ENCODE measurements at regions not wholly inside any gene's neighbourhood (a gene's known extent, or its start where the extent isn't known, plus 50 kb on each side); places are given as distances from the start of the nearest gene placed in this dataset.

DNA sequence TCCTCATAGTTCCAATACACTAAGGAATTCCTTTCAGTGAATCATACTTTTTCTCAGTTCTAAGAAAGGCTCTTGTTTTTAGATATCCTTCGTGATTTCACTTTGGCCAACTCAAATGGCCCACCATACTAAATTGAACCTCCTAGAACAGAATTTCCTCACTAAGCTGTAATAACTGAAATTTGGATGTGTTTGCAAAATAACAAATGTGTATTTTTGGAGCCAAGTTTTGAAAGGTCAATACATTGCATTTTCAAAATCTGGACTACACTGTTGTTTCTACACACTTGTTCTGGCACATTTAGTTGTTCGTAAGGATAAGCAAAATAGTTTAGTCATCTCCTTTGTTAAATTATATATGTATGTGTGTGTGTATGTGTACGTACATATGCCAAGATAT lies 439.0 kb upstream of the STXBP6 start:
- ChIA-PET POLR2A (no interaction called here), CTCF (no interaction called here)

DNA sequence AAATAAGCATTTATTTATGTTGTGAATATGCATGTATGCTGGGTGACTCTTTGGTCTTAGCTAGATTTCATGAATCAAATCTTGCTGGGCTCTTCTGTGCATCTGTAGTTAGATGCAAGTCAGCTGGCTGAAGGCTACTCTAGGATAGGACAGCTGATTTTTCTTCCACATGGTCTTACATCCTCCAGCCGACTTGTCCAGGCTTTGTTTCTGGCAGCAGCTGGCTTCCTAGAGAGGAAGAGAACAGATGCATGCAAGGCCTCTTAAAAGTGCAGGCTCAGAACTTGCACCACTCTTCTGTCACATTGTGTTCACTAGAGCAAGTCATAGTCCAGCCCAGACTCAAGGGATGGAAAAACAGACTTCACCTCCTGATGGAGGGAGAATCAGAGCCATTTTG lies 435.4 kb upstream of the STXBP6 start:
- ChIA-PET POLR2A (no interaction called here), CTCF (no interaction called here)
- TF ChIP-seq, protein P1, sequence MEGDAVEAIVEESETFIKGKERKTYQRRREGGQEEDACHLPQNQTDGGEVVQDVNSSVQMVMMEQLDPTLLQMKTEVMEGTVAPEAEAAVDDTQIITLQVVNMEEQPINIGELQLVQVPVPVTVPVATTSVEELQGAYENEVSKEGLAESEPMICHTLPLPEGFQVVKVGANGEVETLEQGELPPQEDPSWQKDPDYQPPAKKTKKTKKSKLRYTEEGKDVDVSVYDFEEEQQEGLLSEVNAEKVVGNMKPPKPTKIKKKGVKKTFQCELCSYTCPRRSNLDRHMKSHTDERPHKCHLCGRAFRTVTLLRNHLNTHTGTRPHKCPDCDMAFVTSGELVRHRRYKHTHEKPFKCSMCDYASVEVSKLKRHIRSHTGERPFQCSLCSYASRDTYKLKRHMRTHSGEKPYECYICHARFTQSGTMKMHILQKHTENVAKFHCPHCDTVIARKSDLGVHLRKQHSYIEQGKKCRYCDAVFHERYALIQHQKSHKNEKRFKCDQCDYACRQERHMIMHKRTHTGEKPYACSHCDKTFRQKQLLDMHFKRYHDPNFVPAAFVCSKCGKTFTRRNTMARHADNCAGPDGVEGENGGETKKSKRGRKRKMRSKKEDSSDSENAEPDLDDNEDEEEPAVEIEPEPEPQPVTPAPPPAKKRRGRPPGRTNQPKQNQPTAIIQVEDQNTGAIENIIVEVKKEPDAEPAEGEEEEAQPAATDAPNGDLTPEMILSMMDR (IDR thresholded peaks at IDR 0.05; ENCODE audit: insufficient read depth, low read depth, low read length): no peak
- Histone ChIP-seq H3K27me3 (ENCODE audit: control insufficient read depth, insufficient read depth, low read length) (no peaks in the 10 kb centered on the region), H3K36me3 (ENCODE audit: control insufficient read depth, insufficient read depth, low read length) (no peaks in the 10 kb centered on the region), H3K4me3 (ENCODE audit: low read depth, low read length) (no peak overlapping the region)
- DNase-seq (ENCODE audit: low read depth): no peak

More for the DNA sequence above, 439.0 kb upstream of the STXBP6 start:
- DNase-seq (ENCODE audit: low read depth): no peak
- TF ChIP-seq, protein P1 (IDR thresholded peaks at IDR 0.05; ENCODE audit: insufficient read depth, low read depth, low read length): no peak
- no peaks in the 10 kb centered on the region for H3K27me3 ChIP-seq (ENCODE audit: control insufficient read depth, insufficient read depth, low read length)
- H3K36me3 ChIP-seq (ENCODE audit: control insufficient read depth, insufficient read depth, low read length): no peaks in the 10 kb centered on the region
- no peak overlapping the region for H3K4me3 ChIP-seq (ENCODE audit: low read depth, low read length)

DNA sequence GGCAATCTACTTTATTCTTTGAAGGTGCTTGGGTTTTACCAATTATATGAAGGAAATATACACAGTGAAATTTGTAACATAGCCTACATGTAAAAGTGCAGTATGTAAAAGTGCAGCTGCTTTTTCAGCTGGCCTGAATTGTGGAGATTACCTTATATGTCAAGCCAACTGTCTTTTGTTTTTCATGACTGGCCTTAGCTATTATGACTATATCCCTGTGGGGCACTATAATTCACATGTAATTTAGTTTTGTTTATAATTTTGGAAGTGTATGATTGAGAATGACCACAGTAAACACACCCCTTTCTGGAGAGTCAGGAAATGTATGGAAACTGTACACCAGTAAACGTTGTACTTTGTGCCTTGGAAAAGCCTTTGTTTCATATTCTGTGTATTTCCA lies 435.0 kb upstream of the STXBP6 start:
- no peak for DNase-seq (ENCODE audit: low read depth)
- POLR2A ChIA-PET: no interaction called here
- no peaks in the 10 kb centered on the region for H3K36me3 ChIP-seq (ENCODE audit: control insufficient read depth, insufficient read depth, low read length)
- no peak overlapping the region for H3K4me3 ChIP-seq (ENCODE audit: low read depth, low read length)
- H3K27me3 ChIP-seq (ENCODE audit: control insufficient read depth, insufficient read depth, low read length): no peaks in the 10 kb centered on the region
- TF ChIP-seq, protein P1 (IDR thresholded peaks at IDR 0.05; ENCODE audit: insufficient read depth, low read depth, low read length): no peak
- CTCF ChIA-PET: no interaction called here

DNA sequence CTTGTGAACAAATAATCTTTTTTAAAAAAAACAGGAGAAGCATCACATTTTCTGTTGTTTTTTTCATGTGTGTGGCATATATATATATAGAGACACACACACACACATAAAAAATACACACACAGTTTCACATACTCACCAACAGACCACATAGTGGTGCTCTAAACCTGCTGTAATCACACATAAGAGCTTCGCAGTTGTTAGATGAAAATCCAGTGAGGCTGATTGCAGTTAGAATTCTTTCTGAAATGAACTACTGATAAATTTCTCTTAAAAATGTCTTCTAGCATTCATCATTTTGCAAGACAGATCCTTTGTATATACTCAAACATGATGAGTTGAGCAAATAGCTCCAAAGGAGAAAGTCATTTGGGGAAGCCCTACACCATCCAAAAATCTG lies 434.3 kb upstream of the STXBP6 start:
- ChIA-PET CTCF (no interaction called here), POLR2A (no interaction called here)
- no peak overlapping the region for H3K4me3 ChIP-seq (ENCODE audit: low read depth, low read length)
- DNase-seq (ENCODE audit: low read depth): no peak
- no peaks in the 10 kb centered on the region for H3K27me3 ChIP-seq (ENCODE audit: control insufficient read depth, insufficient read depth, low read length)
- TF ChIP-seq, protein P1 (IDR thresholded peaks at IDR 0.05; ENCODE audit: insufficient read depth, low read depth, low read length): no peak
- H3K36me3 ChIP-seq (ENCODE audit: control insufficient read depth, insufficient read depth, low read length): no peaks in the 10 kb centered on the region

DNA sequence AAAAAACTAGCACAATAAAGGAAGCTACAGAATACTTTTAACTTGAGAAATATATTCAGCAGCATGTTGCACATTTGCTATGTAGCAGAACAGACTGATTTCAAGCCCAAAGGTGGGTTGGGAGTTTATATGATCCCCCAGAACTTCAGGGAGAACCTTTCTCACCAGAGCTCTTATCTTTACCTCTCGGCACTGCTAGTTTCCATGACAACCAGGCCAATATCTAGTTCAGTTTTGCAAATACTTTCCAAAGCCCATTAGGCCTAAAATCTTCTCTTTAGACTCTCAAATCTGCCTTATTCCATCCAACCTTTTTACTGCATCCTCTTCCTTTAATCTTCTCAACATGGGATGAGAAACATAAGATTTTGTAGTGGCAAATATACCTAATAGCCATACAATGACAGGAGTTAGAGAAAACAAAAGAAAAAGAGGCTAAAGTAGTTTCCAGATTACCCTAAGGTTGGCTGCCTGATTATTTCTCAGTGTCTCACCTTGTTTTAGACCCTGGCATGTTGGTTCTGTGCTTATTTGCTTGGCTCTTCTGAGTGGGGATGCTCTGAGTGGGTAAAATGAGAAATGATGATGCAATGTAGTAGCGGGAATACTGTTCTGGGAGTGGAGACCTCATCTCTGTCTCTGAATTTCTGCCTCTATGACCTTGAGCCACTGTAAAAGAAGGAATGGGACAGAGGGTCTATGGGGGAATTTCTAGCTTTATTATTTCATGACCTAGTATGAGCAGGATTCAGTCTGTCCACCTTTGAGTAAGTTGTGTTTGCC lies 427.6 kb upstream of the STXBP6 start:
- no peak overlapping the region for H3K4me3 ChIP-seq (ENCODE audit: low read depth, low read length)
- CTCF ChIA-PET: no interaction called here
- no peak for DNase-seq (ENCODE audit: low read depth)
- TF ChIP-seq, protein P1 (IDR thresholded peaks at IDR 0.05; ENCODE audit: insufficient read depth, low read depth, low read length): no peak
- POLR2A ChIA-PET: no interaction called here
- H3K27me3 ChIP-seq (ENCODE audit: control insufficient read depth, insufficient read depth, low read length): no peaks in the 10 kb centered on the region
- no peaks in the 10 kb centered on the region for H3K36me3 ChIP-seq (ENCODE audit: control insufficient read depth, insufficient read depth, low read length)
